Left lung (tissue), 4 donors: ENCODE measurements at regions not wholly inside any gene's neighbourhood (a gene's known extent, or its start where the extent isn't known, plus 50 kb on each side); places are given as distances from the start of the nearest gene placed in this dataset.

ENCODE experiments used
- ATAC-seq: fragments of 200-7000 bp; cut with Tn5 transposase; one replicate; pipeline ENCODE4 v1.9.1; 2020; ENCODE audit warnings: moderate library complexity
- DNase-seq, 4 donors: peaks; one replicate each; pipeline ENCODE4 v3.0.0-alpha.2; 2013 to 2020
- H3K27ac ChIP-seq, 2 donors: fragments of 200-600 bp; sonication (generic) in 1 of 2; one replicate each; pipeline versions ENCODE4 v1.5.0 to v1.8.0; 2020 to 2021
- H3K27me3 ChIP-seq, 2 donors: fragments of 200-600 bp; sonication (generic) in 1 of 2; one replicate each; pipeline versions ENCODE4 v1.5.0 to v1.8.0; 2020 to 2021
- H3K36me3 ChIP-seq, 2 donors: fragments of 200-600 bp; sonication (generic) in 1 of 2; one replicate each; pipeline versions ENCODE4 v1.5.0 to v1.8.0; 2020 to 2021
- H3K4me1 ChIP-seq, 2 donors: fragments of 200-600 bp; one replicate each; pipeline ENCODE4 v1.8.0; 2021
- H3K4me3 ChIP-seq, 2 donors: fragments of 200-600 bp; sonication (generic) in 1 of 2; one replicate each; pipeline versions ENCODE4 v1.5.0 to v1.8.0; 2020 to 2021; ENCODE audit warnings: mild to moderate bottlenecking in 1 of 2
- H3K9me3 ChIP-seq, 2 donors: fragments of 200-600 bp; sonication (generic) in 1 of 2; one replicate each; pipeline versions ENCODE4 v1.5.0 to v1.8.0; 2020 to 2021
- CTCF ChIP-seq, 2 donors: fragments of 200-600 bp; sonication (generic) in 1 of 2; IDR thresholded peaks; one replicate each; pipeline versions ENCODE4 v1.5.0 to v1.8.0; 2021; ENCODE audit warnings: antibody characterized with exemption in 2 of 2
- intact Hi-C, 2 donors: fragments of 100-400 bp; cut with DNase I; formaldehyde crosslinking; loops; one replicate each; pipeline versions ENCODE4 v1.11.2 to v1.14.2; 2022
- donor health status: DM: no; HTN: yes; CAD: no.
- donor health status: DM: no; HTN: no; CAD: no.

GRCh38 chr20:40915756-40916155 is 112.9 kb upstream of the TOP1 start:
- Histone ChIP-seq H3K27me3 (no peaks in the 10 kb centered on the region), H3K9me3 (peaks cover 0 to 8% of the 10 kb centered on the region in 2 donors), H3K36me3 (no peaks in the 10 kb centered on the region), H3K4me3 (no peak overlapping the region), H3K4me1 (no peaks in the 10 kb centered on the region), H3K27ac (no peak overlapping the region)
- ATAC-seq (no peak), DNase-seq (no peak)
- intact Hi-C loops, result no loop called here
- no peak for TF ChIP-seq CTCF (IDR thresholded peaks at IDR 0.05)

GRCh38 chr20:40916276-40916675 is 112.3 kb upstream of the TOP1 start:
- no peaks in the 10 kb centered on the region for H3K27me3 ChIP-seq

GRCh38 chr20:40920291-40920690 is 108.3 kb upstream of the TOP1 start:
- intact Hi-C loops, result no loop called here
- Histone ChIP-seq H3K4me1 (no peaks in the 10 kb centered on the region), H3K9me3 (no peaks in the 10 kb centered on the region), H3K36me3 (no peaks in the 10 kb centered on the region), H3K4me3 (no peak overlapping the region), H3K27ac (no peak overlapping the region), H3K27me3 (no peaks in the 10 kb centered on the region)
- no peak for ATAC-seq
- no peak for TF ChIP-seq CTCF (IDR thresholded peaks at IDR 0.05)
- DNase-seq, result no peak

More at GRCh38 chr20:40916276-40916675, 112.3 kb upstream of the TOP1 start:
- Histone ChIP-seq H3K36me3 (no peaks in the 10 kb centered on the region), H3K27ac (no peak overlapping the region), H3K9me3 (peaks cover 0 to 3% of the 10 kb centered on the region in 2 donors), H3K4me3 (no peak overlapping the region), H3K4me1 (no peaks in the 10 kb centered on the region)
- no peak for DNase-seq
- intact Hi-C loops, result no loop called here
- no peak for TF ChIP-seq CTCF (IDR thresholded peaks at IDR 0.05)
- no peak for ATAC-seq

GRCh38 chr20:40922865-40923264 is 105.8 kb upstream of the TOP1 start:
- Histone ChIP-seq H3K9me3 (no peaks in the 10 kb centered on the region), H3K27me3 (no peaks in the 10 kb centered on the region), H3K36me3 (no peaks in the 10 kb centered on the region), H3K27ac (no peak overlapping the region), H3K4me1 (no peaks in the 10 kb centered on the region), H3K4me3 (no peak overlapping the region)
- no peak for TF ChIP-seq CTCF (IDR thresholded peaks at IDR 0.05)
- DNase-seq, result no peak
- ATAC-seq, result no peak
- intact Hi-C loops, result no loop called here

GRCh38 chr20:40925829-40926510 is 102.7 kb upstream of the TOP1 start:
- no peak for ATAC-seq
- H3K36me3 ChIP-seq, result no peaks in the 10 kb centered on the region
- H3K4me1 ChIP-seq, result no peaks in the 10 kb centered on the region
- no peaks in the 10 kb centered on the region for H3K9me3 ChIP-seq
- TF ChIP-seq CTCF (IDR thresholded peaks at IDR 0.05), result no peak
- H3K27ac ChIP-seq, result no peak overlapping the region
- no peak overlapping the region for H3K4me3 ChIP-seq
- H3K27me3 ChIP-seq, result no peaks in the 10 kb centered on the region
- DNase-seq, result no peak
- intact Hi-C loops, result no loop called here
